D721Med (cell line): ENCODE measurements at regions not wholly inside any gene's neighbourhood (a gene's known extent, or its start where the extent isn't known, plus 50 kb on each side); places are given as distances from the start of the nearest gene placed in this dataset.

ENCODE experiments used
- DNase-seq: peaks from one replicate; pipeline ENCODE4 v3.0.0; 2011; ENCODE audit warnings: low spot score; ENCODE audit not compliant: insufficient read length
- FAIRE-seq: peaks from 2 replicates; lab custom pipeline; 2011; peaks lifted over from hg19 to GRCh38; lab: Jason Lieb, UNC
- CTCF ChIP-seq: IDR thresholded peaks from 2 replicates; pipeline ENCODE4 v1.5.1; 2012; ENCODE audit warnings: mild to moderate bottlenecking, control low read depth; ENCODE audit not compliant: insufficient read depth; ENCODE audit errors: missing control alignments

DNA sequence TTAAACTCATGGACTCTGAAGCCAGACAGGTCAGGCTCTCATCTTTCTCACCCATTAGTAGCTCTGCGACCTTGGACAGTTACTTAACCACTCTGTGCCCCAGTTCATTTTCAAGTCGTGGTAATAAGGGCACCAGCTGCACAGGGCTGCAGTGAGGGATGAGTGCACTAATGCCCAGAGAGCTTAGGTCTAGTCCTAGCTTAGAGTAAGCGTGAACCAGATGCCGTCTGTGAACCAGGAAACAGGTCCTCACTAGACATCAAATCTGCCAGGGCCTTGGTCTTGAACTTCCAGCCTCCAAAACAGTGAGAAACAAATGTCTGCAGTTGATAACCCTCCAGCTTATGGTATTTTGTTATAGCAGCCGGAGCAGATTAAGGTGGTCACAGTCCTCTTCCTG is 222.4 kb upstream of the PFKP start:
- DNase-seq, result no peak
- no peak for TF ChIP-seq CTCF
- peak; percentile 56 for FAIRE-seq

GRCh38 chr10:2839081-2839725 is 228.1 kb upstream of the PFKP start:
- DNase-seq (no peak), FAIRE-seq (no peak)
- TF ChIP-seq CTCF, result peak; percentile 46

DNA sequence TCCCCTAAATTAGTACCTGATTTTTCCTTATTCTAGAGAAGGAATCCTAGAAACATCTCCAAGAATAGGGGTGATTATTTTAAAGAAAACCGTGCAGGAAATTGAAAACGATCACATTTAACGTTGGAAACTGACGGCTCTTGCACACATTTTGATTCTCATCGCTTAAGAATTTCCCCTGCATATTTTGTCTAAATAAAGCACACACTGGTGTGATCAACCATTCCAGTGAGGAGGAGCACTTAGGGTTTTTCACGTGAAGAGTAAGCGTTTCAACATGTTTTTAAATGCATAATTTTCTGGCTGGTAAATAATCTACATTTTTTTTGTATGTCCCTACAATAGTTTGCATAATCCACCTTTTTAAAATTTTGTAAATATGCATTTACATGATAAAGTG is 229.7 kb upstream of the PFKP start:
- DNase-seq, result no peak
- TF ChIP-seq CTCF, result no peak
- FAIRE-seq, result no peak

DNA sequence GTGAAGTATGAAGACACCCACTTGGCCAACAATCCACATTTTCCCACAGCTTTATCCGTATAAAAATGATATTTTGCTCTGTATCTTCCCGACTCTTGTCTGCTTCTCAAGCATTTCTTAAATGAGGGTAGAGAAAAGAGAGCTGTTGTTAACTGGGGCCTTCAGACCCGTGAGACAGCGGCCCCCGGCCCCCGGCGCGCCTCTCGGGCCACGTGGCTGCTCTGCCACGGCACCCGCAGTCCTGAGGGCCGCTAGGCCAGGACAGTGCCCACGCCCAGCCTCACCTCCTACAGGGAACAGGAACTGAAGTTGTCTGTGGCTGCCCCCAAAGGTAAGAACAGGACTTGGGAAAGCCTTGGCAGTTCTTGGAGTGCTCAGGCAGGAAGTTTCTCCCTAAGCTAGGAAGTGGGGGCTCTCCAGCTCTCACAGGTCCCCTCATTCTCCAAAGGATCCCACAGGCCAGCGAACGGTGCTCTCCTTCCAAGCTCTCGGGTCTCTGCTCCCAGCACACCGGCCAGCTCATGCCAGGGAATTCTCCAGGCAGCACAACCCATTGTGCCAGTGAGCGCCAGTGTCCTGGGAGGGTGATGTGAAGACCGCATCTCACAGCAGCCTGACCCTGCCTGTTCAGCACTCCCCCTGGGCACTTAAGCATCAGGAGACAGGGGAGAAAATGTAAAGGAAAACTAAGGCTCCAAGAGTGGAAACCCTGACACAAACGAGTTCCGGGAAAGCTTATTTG is 230.3 kb upstream of the PFKP start:
- no peak for DNase-seq
- FAIRE-seq, result no peak
- no peak for TF ChIP-seq CTCF

GRCh38 chr10:2834214-2834613 is 233.1 kb upstream of the PFKP start:
- FAIRE-seq, result no peak
- TF ChIP-seq CTCF, result no peak
- no peak for DNase-seq

DNA sequence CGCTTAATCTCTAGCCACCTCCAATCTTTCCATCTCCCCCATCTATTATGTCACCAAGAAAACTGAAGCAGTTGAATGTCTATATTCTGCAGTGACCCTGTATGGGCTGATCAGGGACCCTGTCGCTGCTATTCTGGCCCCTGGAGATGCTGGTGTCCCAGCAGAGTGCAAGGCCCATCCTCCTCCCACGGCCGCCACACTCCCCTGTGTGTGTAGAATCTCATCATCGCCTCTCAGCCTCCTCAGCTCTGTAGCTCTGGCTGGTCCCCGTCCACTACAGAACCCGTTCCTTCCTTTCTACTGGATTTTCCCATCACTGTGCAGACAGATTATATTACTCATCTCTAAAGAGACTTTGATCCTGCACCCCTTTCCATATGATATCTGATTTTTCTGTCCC is 235.8 kb upstream of the PFKP start:
- no peak for FAIRE-seq
- no peak for TF ChIP-seq CTCF
- DNase-seq, result no peak

- TF ChIP-seq CTCF, result no peak
- FAIRE-seq (no peak), DNase-seq (no peak)
Observed at GRCh38 chr10:2828741-2829140, 238.6 kb upstream of the PFKP start.
